GM18861 (cell line): ENCODE measurements at regions not wholly inside any gene's neighbourhood (a gene's known extent, or its start where the extent isn't known, plus 50 kb on each side); places are given as distances from the start of the nearest gene placed in this dataset.
"Not testable (repeated sequence)": the region's sequence is repeated elsewhere in the genome, so short reads cannot be mapped to it uniquely, and the experiment has no call there.

Source experiments
- ATAC-seq: cut with Tn5 transposase; IDR thresholded peaks from one replicate; pipeline ENCODE4 v1.9.1; 2021; ENCODE audit not compliant: unreplicated experiment

DNA sequence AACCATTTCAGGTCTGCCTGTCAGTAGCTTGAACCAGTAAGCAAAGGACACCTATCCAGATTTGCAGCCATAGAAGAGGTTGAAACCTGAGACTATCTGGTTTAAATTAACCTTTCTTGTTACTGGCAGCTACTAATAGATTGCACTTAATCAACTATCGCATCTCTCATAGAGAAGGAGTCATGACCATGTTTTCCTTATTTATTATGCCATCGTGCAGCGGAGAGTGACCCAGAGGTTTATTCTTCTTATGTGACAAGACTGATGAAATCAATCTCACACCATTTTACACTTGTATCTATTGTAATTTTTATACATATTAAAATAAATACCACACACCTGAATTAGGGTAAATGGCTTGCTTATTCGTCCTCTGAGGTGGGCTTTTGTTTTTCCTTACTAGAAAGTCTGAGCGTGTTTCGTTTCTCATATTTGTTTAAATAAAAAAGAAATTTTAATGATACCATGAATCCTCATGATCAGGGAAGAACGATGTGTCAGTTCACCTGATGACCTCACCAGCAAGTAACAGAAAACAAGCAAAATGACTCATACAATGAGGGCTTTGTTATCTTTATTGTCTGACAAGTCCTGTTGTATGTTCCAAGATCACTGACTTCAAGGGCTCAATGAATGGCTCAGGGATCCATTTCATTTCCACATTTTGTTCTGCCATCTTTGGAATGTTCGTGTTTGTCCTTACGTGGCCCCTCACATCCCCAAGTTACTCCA, 379.5 kb upstream of the DPH6 start:
- ATAC-seq = no peak

DNA sequence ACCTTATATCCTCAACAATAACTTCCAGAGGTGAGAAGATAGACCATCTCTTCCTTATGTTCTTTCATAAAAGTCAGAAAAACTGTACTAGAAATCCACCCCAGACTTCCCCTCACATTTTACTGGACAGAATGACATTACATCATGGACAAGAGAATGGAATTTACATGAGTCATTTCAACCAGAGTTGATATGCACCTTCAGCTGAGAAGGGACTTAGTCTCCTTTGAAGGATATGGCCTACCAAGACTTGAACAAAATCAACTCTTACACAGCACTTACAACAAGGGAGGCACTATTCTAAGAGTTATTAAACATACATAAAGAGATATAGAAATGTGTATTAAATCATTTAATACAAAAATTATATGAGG, 380.0 kb upstream of the DPH6 start:
- ATAC-seq = no peak

DNA sequence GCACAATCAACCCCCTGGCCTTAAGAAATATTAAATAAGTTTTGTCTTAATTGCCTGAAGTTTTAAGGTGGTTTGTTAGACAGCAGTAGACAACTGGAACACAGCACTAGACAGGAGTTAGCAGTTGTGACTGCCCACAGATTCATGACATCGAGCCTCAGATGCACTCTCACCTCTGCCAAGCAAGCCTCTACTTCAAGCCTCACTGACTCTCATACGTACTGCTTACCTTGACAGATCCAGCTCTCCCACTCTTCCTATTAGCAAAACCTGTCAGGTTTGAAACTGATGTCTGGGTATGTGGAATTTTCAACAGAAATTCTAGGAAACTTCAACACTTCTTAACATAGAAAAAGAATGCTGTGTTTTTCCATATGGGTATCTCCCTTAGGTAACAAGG, 382.9 kb upstream of the DPH6 start:
- ATAC-seq = no peak

DNA sequence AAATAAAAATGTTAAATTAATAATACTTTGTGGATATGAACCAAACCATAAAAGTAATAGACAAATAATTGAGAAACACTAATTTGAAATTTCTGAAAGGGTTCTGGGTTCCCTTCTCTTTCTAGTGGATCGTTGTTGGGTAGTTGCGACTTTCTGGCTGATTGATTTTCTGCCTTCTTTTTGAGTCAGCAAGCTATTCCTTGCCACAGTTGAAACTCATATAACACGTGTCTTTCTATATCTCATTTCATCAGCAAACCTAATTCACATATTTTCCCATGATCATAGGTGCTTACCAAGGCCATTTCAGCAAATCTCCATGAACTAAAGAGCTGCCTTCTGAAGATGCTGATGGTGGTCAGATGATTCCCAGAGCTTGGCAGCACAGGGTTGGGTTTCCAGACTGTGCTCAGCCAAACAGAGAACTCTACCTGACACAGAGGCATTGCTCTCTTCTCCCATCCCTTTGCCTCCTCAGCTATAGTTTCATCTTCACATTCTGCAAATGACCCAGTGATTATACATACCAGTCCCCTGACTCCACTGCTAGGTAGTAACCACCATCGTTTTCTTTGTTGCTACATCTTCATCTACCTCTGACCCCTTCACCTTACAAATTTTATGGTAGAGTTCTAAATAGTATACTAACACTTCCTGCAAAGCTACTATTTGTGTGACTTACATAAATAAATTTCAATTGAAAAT, 383.9 kb upstream of the DPH6 start:
- ATAC-seq = no peak

DNA sequence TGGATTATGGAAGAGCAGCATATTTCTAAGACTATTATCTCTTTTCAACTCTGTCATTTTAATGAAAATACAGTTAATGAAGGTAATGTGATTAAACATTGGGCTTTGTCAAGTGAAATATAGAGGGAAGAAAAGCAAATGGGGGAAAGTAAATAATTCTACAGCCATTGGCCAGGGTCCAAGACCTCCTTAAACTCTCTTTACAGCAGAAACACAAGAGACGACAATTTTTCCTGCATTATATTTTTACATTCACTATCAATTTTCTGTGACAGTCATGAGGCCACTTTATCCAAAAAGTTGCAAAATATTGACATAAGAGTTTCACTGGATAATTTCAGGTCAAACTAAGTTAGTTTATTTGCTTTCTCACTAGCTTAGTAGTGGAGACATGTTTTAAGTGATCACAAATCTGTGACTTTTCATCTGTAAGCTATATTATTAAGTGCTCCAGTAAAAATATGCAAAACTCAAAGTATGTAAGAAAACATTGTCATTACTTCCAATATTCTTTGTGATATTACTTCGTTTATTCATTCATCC, 385.9 kb upstream of the DPH6 start:
- no peak for ATAC-seq

DNA sequence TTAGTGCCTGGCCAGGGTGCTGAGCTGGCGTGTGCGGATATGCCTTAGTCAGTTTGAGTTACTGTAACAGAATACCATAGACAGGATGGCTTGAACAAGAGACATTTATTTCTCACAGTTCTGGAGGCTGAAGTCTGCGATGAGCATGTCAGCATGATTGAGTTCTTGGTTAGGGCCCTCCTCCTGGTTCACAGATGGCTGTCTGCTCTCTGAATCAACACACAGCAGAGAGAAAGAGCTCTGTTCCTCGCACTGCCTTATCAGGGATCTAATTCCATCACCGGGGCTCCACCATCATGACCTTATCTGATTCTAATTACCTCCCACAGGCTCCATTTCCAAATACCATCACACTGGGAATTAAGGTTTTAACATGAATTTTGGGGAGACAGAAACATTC, 386.6 kb upstream of the DPH6 start:
- ATAC-seq = no peak

DNA sequence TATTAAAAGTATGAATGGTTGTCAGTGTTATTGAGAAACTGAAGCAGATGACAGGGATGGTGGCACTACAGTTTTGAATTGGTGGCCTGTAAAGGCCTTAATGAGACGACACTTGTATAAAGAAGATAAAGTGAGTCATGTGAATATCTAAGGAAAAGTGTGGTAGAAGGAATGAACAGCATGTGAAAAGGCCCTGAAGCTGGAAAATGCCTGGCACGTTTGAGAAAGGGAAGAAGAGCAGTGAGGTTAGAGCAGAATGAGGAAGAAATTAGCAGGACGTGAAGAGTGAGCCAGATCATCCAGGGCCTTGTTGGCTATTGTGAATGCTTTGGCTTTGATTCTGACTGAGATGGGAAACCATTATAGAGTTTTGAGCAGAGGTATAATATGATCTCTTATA, 387.6 kb upstream of the DPH6 start:
- no peak for ATAC-seq

DNA sequence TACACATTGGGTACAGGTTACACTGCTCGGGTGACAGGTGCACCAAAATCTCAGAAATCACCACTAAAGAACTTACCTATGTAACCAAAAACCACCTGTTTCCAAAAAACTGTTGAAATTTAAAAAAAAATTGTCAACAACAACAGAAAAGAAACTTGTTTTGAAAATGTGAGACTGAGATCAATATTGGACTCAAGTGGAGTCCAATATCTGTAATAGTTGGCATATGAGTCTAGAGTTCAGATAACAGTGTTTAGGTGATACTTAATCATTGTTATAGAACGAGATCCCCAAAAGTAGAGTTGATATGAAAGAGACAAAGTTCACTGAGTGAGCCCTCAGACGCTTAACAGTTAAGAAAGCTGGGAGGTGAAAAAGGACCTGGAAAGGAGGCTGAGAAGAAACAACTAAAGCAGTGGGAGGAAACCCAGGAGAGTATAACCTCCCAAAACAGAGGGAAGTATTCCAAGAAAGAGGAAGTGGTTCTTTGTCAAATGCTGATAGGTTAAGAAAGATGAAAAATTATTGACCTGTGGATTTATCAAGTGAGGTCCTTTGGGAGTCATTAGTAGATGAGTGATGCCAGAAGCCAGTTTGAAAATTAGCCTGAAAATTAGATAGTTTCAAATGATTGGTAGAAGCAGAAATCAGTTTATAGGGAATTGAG, 388.6 kb upstream of the DPH6 start:
- no peak for ATAC-seq

DNA sequence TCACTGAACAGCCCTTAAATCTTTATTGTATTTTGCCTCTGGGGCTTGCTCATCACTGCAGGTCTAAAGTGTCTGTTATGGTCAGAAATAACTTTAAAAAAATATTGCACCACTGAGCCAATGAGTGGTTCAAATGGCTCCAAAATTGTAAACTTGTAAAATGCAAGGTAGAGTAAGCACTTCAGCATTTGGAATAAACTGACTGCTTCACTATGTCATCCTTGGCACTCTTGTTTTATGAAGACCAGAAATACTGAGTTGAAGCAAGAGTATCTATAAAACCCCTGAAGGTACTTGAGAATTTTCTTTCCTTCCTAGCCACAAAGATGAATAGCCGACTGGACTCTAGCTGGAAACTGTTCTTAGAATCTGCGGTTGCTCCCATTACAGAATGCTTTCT, 390.3 kb upstream of the DPH6 start:
- no peak for ATAC-seq

DNA sequence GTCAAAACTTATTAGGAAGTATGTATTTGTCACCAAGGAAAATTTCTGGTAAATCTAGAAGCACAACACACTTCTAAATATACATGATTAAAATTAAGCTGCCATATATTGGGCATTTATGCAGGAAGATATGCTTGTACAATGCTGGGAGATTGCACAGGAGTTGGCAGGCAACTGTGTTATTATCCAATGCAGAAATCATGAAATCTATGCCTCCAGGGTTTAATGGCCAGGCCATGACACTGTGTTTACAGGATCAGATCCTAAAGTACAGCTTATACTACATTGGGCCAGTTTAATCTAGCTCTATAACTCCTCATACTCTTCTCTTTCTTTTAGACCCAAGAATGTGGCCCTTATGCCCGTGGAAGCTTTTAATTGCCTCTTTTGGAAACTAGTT, 391.4 kb upstream of the DPH6 start:
- no peak for ATAC-seq

DNA sequence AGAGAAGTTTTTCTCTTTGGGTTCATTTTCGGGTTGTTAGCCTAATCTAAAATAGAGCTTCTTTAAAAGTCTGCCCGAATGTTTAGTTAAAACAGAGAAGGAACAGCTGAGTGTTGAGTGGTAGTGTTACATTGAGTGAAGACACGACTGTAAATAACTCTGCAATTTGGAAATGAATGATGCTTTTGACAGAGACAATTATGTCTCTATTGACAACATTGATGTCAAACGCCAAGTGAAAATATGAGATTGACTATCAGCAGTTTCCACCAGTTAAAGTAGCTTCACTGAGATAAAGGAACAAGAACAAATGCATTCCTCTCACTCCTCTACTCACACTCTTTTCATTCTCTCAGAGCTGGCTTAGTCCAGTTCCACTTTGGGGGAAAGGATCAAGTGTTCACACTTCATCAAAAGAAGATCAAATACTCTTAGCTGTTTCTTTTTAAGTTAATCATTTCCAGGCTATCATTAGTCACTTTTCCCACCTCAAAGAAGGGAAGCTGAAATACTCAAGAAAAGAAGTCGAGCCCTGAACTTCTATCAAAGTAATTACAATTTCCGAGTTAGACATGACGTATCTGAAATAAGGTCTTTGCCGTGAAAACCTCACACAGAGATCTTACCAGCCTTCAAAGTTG, 399.1 kb upstream of the DPH6 start:
- ATAC-seq = no peak

DNA sequence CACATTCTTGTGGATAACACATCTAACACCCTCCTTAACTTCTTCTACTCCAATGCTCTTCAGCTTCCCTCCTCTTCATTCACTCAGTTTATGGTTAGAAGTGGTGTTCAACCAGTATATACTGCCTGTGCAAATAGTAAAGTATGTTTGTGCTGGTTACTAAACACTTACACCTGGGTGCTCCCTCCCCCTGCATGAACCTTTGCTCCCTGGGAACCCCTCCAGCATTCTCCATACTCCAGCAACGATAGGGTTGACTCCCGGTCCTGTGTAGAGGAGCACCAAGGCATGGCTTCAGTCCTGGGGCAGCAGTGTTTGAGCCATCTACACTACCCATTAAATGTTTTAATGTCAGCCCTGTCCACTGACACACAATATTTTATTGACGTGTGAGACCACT, 407.5 kb upstream of the DPH6 start:
- ATAC-seq = no peak

DNA sequence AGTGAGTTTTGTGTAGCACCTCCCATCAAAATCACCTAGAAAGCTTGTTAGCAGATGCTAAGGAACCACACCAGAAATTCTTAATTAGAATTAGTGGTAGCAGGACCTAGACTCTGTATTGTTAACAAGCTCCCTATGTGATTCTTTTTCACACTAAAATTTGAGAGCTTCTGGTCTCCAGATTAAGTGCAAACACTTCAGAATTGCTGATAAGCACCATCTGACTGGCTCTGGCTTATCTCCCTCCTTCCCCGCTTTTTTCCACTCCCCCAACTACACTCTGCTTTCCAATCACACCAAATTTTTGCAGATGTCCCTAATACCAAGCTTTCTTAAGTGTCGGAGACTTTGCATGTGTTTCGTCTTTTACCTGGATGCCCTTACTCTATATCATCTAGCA, 410.1 kb upstream of the DPH6 start:
- ATAC-seq = no peak

DNA sequence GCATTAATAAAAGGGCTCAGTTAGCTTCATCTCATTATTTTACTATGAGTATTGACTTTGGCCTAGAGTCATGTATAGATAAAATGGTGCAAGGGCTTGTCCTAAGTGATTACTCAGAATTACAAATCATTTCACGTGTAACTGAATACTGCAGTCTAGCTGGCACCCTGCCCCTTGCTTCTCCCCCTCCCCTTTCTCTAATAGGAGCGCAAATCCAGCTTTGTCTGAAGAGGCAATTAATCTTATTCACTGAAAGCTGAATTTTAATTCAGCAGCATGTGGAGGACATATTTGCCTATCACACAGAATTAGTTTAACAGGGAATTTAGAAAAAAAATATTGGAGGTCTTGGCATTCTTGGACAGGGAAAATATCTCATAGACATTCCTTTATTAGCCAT, 412.1 kb upstream of the DPH6 start:
- ATAC-seq = no peak

DNA sequence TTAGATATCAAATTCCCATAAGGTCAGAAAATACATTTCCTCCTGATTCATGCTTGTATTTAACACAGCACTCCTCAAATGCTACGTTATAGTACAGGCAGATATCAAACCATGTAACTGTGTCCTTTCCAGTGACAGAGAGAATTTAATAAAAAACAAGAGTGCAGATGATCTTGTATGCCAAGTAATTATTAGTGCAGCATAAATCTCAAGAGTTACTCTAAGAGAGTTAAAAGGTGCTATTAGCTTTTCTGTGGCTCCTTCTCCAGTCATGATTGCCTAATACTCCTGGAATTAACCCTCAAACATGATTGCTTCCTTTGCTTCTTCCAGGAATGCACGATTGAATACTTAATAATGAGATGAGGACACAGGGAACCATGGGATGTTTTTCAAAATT, 413.0 kb upstream of the DPH6 start:
- no peak for ATAC-seq

DNA sequence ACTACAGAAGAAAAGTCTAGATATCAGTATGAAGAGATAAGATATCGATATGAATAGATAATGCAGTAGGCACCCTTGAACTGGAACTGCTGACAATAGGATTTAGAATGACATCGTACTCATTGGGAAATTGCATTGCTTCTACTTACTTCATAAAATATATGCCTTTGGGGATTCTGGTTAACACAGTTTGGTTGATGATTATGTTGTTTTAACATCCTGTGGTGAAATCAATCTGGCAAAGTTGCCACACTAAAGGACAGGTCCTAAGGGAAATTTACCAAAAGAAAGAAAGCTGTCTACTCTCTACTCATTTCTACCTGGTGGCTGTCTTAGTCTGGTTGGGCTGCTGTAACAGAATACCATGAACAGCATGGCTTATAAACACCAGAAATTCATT, 417.4 kb upstream of the DPH6 start:
- ATAC-seq = no peak

DNA sequence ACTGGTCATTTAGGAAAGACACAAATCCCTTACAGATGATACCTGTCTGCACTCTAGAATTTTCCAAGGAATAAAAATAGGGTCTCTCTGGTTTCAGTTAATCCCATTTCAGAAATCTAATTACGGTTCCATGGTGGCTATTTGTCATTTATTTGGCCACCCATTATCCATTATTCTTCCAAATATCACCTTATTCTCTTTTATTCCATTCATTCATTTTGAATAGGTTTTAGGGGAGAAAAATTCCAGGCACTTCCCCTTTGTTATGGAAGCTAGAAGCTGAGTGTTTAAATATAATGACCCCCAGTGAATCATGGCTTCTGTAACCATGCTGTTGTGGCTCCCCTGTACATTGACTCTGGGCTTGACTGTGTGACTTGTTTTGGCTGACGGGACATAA, 420.8 kb upstream of the DPH6 start:
- ATAC-seq = no peak

DNA sequence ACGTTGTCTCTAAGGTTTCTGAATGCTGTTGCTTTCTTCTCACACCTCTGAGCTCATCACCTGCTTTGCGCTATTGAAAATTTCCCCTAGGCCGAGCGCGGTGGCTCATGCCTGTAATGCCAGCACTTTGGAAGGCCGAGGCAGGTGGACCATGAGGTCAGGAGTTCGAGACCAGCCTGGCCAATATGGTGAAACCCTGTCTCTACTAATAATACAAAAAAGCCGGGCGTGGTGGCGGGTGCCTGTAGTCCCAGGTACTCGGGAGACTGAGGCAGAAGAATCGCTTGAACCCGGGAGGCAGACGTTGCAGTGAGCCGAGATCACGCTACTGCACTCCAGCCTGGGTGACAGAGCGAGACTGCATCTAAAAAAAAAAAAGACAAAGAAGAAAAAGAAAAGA, 422.0 kb upstream of the DPH6 start:
- ATAC-seq = not testable (repeated sequence)

DNA sequence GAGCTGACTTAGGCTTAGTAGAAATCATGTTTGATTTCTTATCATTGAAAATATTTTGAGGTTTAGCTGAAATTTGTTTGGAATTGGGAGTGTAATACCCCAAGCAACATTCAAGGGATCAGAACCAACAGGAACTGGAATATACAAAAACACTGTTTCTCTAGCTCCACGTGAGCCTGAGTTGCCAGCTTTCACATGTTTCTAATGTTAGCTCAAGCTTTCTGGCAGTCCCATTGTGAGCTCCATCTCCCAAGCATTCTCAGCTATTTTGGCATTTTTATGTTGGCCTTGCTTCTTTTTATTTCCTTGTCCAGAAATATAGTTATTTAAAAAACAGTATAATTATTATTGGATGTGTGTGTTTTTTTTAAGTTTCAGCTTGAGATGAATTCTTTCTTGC, 427.1 kb upstream of the DPH6 start:
- no peak for ATAC-seq

DNA sequence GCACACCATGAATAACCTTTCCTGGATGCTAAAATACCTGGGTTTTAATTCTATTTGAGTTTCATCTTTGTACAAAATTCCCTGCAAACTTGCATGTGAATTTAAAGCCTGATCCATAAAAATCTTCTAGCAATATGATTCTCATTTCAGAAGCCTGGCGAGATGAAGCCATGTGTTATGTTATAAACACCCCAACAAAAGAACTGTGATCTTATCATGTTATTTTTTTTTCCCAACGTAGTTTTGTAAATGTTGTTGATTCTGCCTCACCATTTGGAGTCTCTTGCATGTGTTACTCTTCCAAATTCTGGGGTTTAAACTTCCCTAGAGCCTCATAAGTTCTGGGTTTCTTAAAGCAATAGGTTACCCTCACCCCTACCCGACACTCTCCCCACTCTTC, 428.1 kb upstream of the DPH6 start:
- ATAC-seq = no peak

DNA sequence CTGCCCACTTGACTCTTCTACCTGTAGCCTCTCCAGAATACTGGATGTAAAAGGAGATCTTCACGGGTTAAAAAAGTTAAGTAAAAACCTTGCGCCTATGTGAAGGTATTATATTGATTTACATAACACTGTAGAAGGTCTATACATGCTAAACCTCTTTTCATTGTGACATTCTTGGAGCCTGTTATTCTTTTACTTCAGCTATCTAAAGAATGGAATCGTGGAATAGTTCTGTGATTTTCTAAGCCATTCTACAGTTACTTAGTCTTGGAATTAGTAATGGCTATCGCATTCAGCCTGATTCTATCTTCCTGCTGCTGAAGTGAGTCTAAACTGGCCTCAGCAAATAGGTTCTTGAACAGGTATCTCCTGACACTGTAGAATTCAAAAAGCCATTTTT, 430.0 kb upstream of the DPH6 start:
- no peak for ATAC-seq

DNA sequence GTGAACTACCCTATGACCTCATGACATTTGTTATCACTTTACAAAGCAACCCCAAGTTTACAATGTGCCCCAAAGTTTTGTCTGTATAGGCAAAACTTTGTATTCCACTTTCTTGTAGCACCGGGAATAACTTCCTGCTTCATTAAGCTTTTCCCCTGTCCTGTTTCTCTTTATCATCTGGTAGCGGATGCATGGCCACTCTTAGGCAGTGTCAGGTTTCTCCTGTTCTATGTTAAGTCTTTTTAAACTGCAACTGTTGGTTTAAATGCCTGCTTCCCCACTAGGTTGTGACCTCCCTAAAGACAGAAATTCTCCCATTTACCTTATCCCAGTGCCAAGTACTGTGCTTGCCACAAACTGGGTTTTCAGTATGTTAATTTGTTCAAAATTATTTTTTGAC, 433.6 kb upstream of the DPH6 start:
- ATAC-seq = no peak
